Smooth muscle cell (in vitro differentiated cells): ENCODE measurements at regions not wholly inside any gene's neighbourhood (a gene's known extent, or its start where the extent isn't known, plus 50 kb on each side); places are given as distances from the start of the nearest gene placed in this dataset.

ENCODE experiments used
- DNase-seq: peaks from one replicate; lab custom pipeline; 2025; ENCODE audit not compliant: unreplicated experiment; lab: John Stamatoyannopoulos, UW
- H2AFZ ChIP-seq: fragments of 200-600 bp; sonication (generic); 2 replicates; pipeline ENCODE4 v1.6.0; 2016; ENCODE audit warnings: antibody characterized with exemption, low read depth, mild to moderate bottlenecking
- H3F3A ChIP-seq: fragments of 200-600 bp; sonication (generic); 2 replicates; pipeline ENCODE4 v1.6.0; 2017; ENCODE audit warnings: antibody characterized with exemption, low read depth
- H3K27ac ChIP-seq: fragments of 200-600 bp; sonication (generic); 2 replicates; pipeline ENCODE4 v1.5.1; 2016; ENCODE audit warnings: low read depth, mild to moderate bottlenecking
- H3K27me3 ChIP-seq: fragments of 200-600 bp; sonication (generic); 2 replicates; pipeline ENCODE4 v1.6.1; 2016; ENCODE audit warnings: low read depth, mild to moderate bottlenecking
- H3K36me3 ChIP-seq: fragments of 200-600 bp; sonication (generic); 2 replicates; pipeline ENCODE4 v1.5.1; 2016; ENCODE audit warnings: low read depth
- H3K4me1 ChIP-seq: fragments of 200-600 bp; sonication (generic); 2 replicates; pipeline ENCODE4 v1.5.1; 2016; ENCODE audit warnings: low read depth
- H3K4me2 ChIP-seq: fragments of 200-600 bp; sonication (generic); 2 replicates; pipeline ENCODE4 v1.6.0; 2016; ENCODE audit warnings: mild to moderate bottlenecking
- H3K4me3 ChIP-seq: fragments of 200-600 bp; sonication (generic); 2 replicates; pipeline ENCODE4 v1.5.1; 2016; ENCODE audit warnings: mild to moderate bottlenecking
- H3K79me2 ChIP-seq: fragments of 200-600 bp; sonication (generic); 2 replicates; pipeline ENCODE4 v1.6.0; 2016; ENCODE audit warnings: low read depth, mild to moderate bottlenecking
- H3K9ac ChIP-seq: fragments of 200-600 bp; sonication (generic); 2 replicates; pipeline ENCODE4 v1.6.0; 2016; ENCODE audit warnings: low read depth
- H3K9me3 ChIP-seq: fragments of 200-600 bp; sonication (generic); replicated peaks from 2 replicates; pipeline ENCODE4 v1.5.1; 2016; ENCODE audit warnings: low read depth
- H4K20me1 ChIP-seq: fragments of 200-600 bp; sonication (generic); 2 replicates; pipeline ENCODE4 v1.6.0; 2016; ENCODE audit warnings: low read depth
- CTCF ChIP-seq: fragments of 200-600 bp; sonication (generic); IDR thresholded peaks from 2 replicates; pipeline ENCODE4 v1.5.1; 2017; ENCODE audit warnings: borderline replicate concordance, mild to moderate bottlenecking, antibody characterized with exemption; ENCODE audit not compliant: insufficient read depth, poor library complexity, severe bottlenecking
- WGBS: methylation state at CpG from one replicate; pipeline ENCODE4 v1.1.7; 2016; ENCODE audit warnings: low lambda C conversion rate; 5-methylcytosine and 5-hydroxymethylcytosine counted together

DNA sequence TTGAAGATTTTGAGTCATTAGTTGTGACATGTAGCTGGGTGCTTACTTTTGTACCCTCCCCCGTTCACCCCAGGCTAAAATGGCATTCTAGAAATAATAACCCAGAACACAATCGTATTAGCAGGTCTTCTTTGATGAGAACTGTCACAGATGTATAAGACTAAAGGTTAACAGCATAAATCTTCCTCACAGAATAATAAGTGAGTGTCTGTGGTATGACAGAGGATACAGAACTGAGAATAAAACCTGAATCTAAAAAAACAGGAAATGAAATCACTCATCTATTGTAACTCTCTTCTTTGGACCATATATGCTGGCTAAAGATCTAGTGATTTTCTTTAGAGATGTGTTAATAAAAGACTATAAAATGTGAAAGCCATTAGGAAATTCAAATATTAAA, 746.6 kb downstream of the LRFN5 start:
- H4K20me1 ChIP-seq: no peaks in the 10 kb centered on the region
- no peak overlapping the region for H3K4me3 ChIP-seq
- TF ChIP-seq CTCF: no peak
- no peaks in the 10 kb centered on the region for H3K9me3 ChIP-seq
- H3K27me3 ChIP-seq: no peaks in the 10 kb centered on the region
- H3K9ac ChIP-seq: no peak overlapping the region
- DNase-seq: no peak
- H3K79me2 ChIP-seq: no peaks in the 10 kb centered on the region
- H3K4me1 ChIP-seq: no peaks in the 10 kb centered on the region
- no peaks in the 10 kb centered on the region for H3F3A ChIP-seq
- no peak overlapping the region for H3K4me2 ChIP-seq
- H3K36me3 ChIP-seq: no peaks in the 10 kb centered on the region
- WGBS: 83% methylated on average over 2 of the region's 2 CpGs
- H3K27ac ChIP-seq: no peak overlapping the region
- no peak overlapping the region for H2AFZ ChIP-seq

DNA sequence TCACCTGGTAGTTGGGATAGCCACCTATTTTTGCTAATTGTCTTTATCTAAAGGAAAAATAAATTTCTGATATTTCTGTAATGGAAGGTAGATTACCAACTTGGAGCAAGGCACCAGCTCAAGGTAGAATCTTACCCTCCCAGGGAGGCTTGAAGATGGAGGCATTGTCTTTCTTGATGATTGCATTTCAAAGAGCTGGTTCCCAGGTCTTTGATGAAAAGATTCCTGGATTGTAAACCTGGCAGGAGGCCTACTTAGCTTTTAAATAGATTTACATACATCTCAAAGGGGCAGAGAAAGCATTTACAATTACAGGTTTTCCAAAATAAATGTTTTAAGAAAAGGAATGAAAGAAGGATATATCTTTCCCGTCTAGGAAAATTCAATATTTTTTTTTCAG, 729.2 kb downstream of the LRFN5 start:
- H3K4me2 ChIP-seq: no peak overlapping the region
- peaks cover 13% of the 10 kb centered on the region for H3K4me1 ChIP-seq
- H4K20me1 ChIP-seq: no peaks in the 10 kb centered on the region
- WGBS: 18% methylated on average over 1 of the region's 1 CpG
- H3K79me2 ChIP-seq: no peaks in the 10 kb centered on the region
- no peaks in the 10 kb centered on the region for H3K9me3 ChIP-seq
- DNase-seq: no peak
- no peak for TF ChIP-seq CTCF
- no peak overlapping the region for H3K9ac ChIP-seq
- no peaks in the 10 kb centered on the region for H3K27me3 ChIP-seq
- no peak overlapping the region for H3K4me3 ChIP-seq
- no peaks in the 10 kb centered on the region for H3K36me3 ChIP-seq
- H2AFZ ChIP-seq: no peak overlapping the region
- H3F3A ChIP-seq: no peaks in the 10 kb centered on the region
- no peak overlapping the region for H3K27ac ChIP-seq

DNA sequence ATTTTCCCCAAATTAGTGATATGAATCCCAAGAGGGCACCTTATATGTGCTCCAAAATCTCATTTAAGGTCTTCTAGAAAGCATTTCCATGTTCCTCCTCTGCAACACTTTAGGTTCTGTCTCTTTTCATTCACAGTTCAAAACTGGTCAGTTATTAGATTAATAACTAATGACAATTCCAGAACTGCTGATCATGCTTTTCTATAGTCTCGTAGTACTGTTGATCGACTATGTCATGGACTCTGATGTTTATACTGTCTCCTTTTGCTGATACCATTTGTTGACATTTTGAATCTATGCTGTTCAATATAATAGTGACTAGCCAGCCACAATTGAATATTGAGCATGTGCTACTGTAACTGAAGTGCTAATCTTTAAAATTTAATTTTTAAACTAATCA, 728.3 kb downstream of the LRFN5 start:
- Histone ChIP-seq H2AFZ (no peak overlapping the region), H3K79me2 (no peaks in the 10 kb centered on the region), H3K27me3 (no peaks in the 10 kb centered on the region), H3K9me3 (no peaks in the 10 kb centered on the region), H3K4me1 (peaks cover 13% of the 10 kb centered on the region), H4K20me1 (no peaks in the 10 kb centered on the region), H3F3A (no peaks in the 10 kb centered on the region), H3K4me3 (no peak overlapping the region), H3K27ac (no peak overlapping the region), H3K4me2 (no peak overlapping the region), H3K36me3 (no peaks in the 10 kb centered on the region), H3K9ac (no peak overlapping the region)
- WGBS: 96% methylated on average over 2 of the region's 2 CpGs
- no peak for TF ChIP-seq CTCF
- no peak for DNase-seq

GRCh38 chr14:42323426-42323825, 716.8 kb downstream of the LRFN5 start:
- whole genome bisulfite sequencing: 100% methylated on average over 1 of the region's 1 CpG
- no peak overlapping the region for H3K27ac ChIP-seq
- no peaks in the 10 kb centered on the region for H3K4me1 ChIP-seq
- no peak for TF ChIP-seq CTCF
- H3K27me3 ChIP-seq: no peaks in the 10 kb centered on the region
- no peak overlapping the region for H3K4me3 ChIP-seq
- no peak overlapping the region for H3K9ac ChIP-seq
- H2AFZ ChIP-seq: no peak overlapping the region
- H3K4me2 ChIP-seq: no peak overlapping the region
- no peaks in the 10 kb centered on the region for H4K20me1 ChIP-seq
- no peaks in the 10 kb centered on the region for H3K36me3 ChIP-seq
- H3K9me3 ChIP-seq: no peaks in the 10 kb centered on the region
- DNase-seq: no peak
- no peaks in the 10 kb centered on the region for H3K79me2 ChIP-seq
- no peaks in the 10 kb centered on the region for H3F3A ChIP-seq
